Cerebellar nuclear complex (tissue), 1 donor: ENCODE measurements at regions not wholly inside any gene's neighbourhood (a gene's known extent, or its start where the extent isn't known, plus 50 kb on each side); places are given as distances from the start of the nearest gene placed in this dataset.
A peak's percentile ranks its signal among the peaks of the same experiment; 100 is the strongest.

Source experiments
- DNase-seq, 2 experiments: peaks; one replicate each; lab custom pipeline; 2025; lab: John Stamatoyannopoulos, UW

GRCh38 chr5:133797167-133797566, 171.3 kb downstream of the C5orf15 start:
- DNase-seq = no peak

- peak in 1 of 2 experiments; percentile 21 for DNase-seq
These were observed 172.2 kb downstream of the C5orf15 start for GRCh38 chr5:133796186-133796585.

GRCh38 chr5:133794771-133795415, 173.5 kb downstream of the C5orf15 start:
- DNase-seq = no peak

- DNase-seq = no peak
These were observed 174.5 kb downstream of the C5orf15 start for GRCh38 chr5:133793756-133794465.

- no peak for DNase-seq
These were observed 175.8 kb downstream of the C5orf15 start for GRCh38 chr5:133792655-133793054.

GRCh38 chr5:133792024-133792423, 176.4 kb downstream of the C5orf15 start:
- DNase-seq = no peak

- DNase-seq = no peak
These were observed 177.5 kb downstream of the C5orf15 start for GRCh38 chr5:133790898-133791297.

GRCh38 chr5:133789428-133789827, 177.1 kb upstream of the FSTL4 start:
- DNase-seq = no peak

- no peak for DNase-seq
These were observed 175.8 kb upstream of the FSTL4 start for GRCh38 chr5:133788121-133788520.

- DNase-seq = no peak
These were observed 174.1 kb upstream of the FSTL4 start for GRCh38 chr5:133786420-133786819.

- DNase-seq = no peak
These were observed 172.8 kb upstream of the FSTL4 start for GRCh38 chr5:133785182-133785581.

- DNase-seq = no peak
These were observed 171.1 kb upstream of the FSTL4 start for GRCh38 chr5:133783481-133783880.

GRCh38 chr5:133782736-133783135, 170.4 kb upstream of the FSTL4 start:
- DNase-seq = no peak

- DNase-seq = no peak
These were observed 169.3 kb upstream of the FSTL4 start for GRCh38 chr5:133781436-133782225.

GRCh38 chr5:133780619-133781280, 168.4 kb upstream of the FSTL4 start:
- DNase-seq = no peak

GRCh38 chr5:133779828-133780475, 167.6 kb upstream of the FSTL4 start:
- no peak for DNase-seq

- no peak for DNase-seq
These were observed 166.3 kb upstream of the FSTL4 start for GRCh38 chr5:133778636-133779035.

- no peak for DNase-seq
These were observed 165.6 kb upstream of the FSTL4 start for GRCh38 chr5:133777951-133778350.

- no peak for DNase-seq
These were observed 163.4 kb upstream of the FSTL4 start for GRCh38 chr5:133775584-133776304.

GRCh38 chr5:133773247-133774202, 161.2 kb upstream of the FSTL4 start:
- no peak for DNase-seq
